H9 (cell line): ENCODE measurements at regions not wholly inside any gene's neighbourhood (a gene's known extent, or its start where the extent isn't known, plus 50 kb on each side); places are given as distances from the start of the nearest gene placed in this dataset.

Source experiments
- DNase-seq: peaks from one replicate; pipeline ENCODE4 v3.0.0-alpha.2; 2017
- H2AFZ ChIP-seq: one replicate; pipeline ENCODE4 v1.6.1; 2013; ENCODE audit warnings: mild to moderate bottlenecking, low read length, control low read depth, moderate library complexity
- H2AK5ac ChIP-seq: 2 replicates; pipeline ENCODE4 v1.6.1; 2013; ENCODE audit warnings: low read length, control low read depth, mixed read lengths; ENCODE audit not compliant: insufficient read length
- H2BK120ac ChIP-seq: one replicate; pipeline ENCODE4 v1.6.1; 2013; ENCODE audit warnings: low read depth, mild to moderate bottlenecking, low read length, control low read depth, inconsistent platforms; ENCODE audit not compliant: poor library complexity, severe bottlenecking
- H2BK12ac ChIP-seq: 2 replicates; pipeline ENCODE4 v1.6.1; 2013; ENCODE audit warnings: low read length, control low read depth, mixed read lengths, low read depth; ENCODE audit not compliant: insufficient read length
- H2BK15ac ChIP-seq: 2 replicates; pipeline ENCODE4 v1.6.1; 2013; ENCODE audit warnings: low read depth, low read length, control low read depth
- H2BK20ac ChIP-seq: one replicate; pipeline ENCODE4 v1.6.1; 2013; ENCODE audit warnings: low read depth, mild to moderate bottlenecking, low read length, control low read depth, inconsistent platforms; ENCODE audit not compliant: poor library complexity, severe bottlenecking
- H2BK5ac ChIP-seq: 2 replicates; pipeline ENCODE4 v1.6.1; 2013; ENCODE audit warnings: low read length, control low read depth, mixed read lengths; ENCODE audit not compliant: insufficient read length
- H3K14ac ChIP-seq: 2 replicates; pipeline ENCODE4 v1.6.1; 2013; ENCODE audit warnings: low read length, control low read depth; ENCODE audit not compliant: insufficient read depth
- H3K18ac ChIP-seq: 2 replicates; pipeline ENCODE4 v1.6.1; 2013; ENCODE audit warnings: low read depth, mild to moderate bottlenecking, mixed read lengths, low read length, control low read depth; ENCODE audit not compliant: insufficient read length
- H3K23ac ChIP-seq: 2 replicates; pipeline ENCODE4 v1.6.1; 2013; ENCODE audit warnings: low read length, control low read depth, mixed read lengths, low read depth; ENCODE audit not compliant: insufficient read length
- H3K23me2 ChIP-seq: 2 replicates; pipeline ENCODE4 v1.6.1; 2013; ENCODE audit warnings: low read depth, mild to moderate bottlenecking, mixed read lengths, low read length, control low read depth; ENCODE audit not compliant: insufficient read length, poor library complexity, severe bottlenecking
- H3K27ac ChIP-seq: 2 replicates; pipeline ENCODE4 v1.5.1; 2013; ENCODE audit warnings: low read length, control low read depth, mixed read lengths, low read depth; ENCODE audit not compliant: insufficient read length
- H3K27me3 ChIP-seq: 2 replicates; pipeline ENCODE4 v1.6.1; 2013; ENCODE audit warnings: low read length, control low read depth, inconsistent platforms; ENCODE audit not compliant: insufficient read depth
- H3K4ac ChIP-seq: 2 replicates; pipeline ENCODE4 v1.6.1; 2013; ENCODE audit warnings: low read depth, mild to moderate bottlenecking, control low read depth, inconsistent platforms, low read length, moderate library complexity
- H3K4me1 ChIP-seq: 2 replicates; pipeline ENCODE4 v1.6.1; 2013; ENCODE audit warnings: low read length, control low read depth, inconsistent platforms; ENCODE audit not compliant: insufficient read depth
- H3K4me2 ChIP-seq: 2 replicates; pipeline ENCODE4 v1.6.1; 2013; ENCODE audit warnings: low read length, control low read depth, mixed read lengths; ENCODE audit not compliant: insufficient read length, insufficient read depth
- H3K56ac ChIP-seq: 2 replicates; pipeline ENCODE4 v1.6.1; 2013; ENCODE audit warnings: low read depth, mild to moderate bottlenecking, mixed read lengths, low read length, control low read depth; ENCODE audit not compliant: insufficient read length
- H3K79me1 ChIP-seq: 2 replicates; pipeline ENCODE4 v1.6.1; 2013; ENCODE audit warnings: low read depth, mild to moderate bottlenecking, moderate library complexity, low read length, control low read depth, inconsistent platforms; ENCODE audit not compliant: insufficient read depth, poor library complexity, severe bottlenecking
- H3K79me2 ChIP-seq: 2 replicates; pipeline ENCODE4 v1.6.1; 2013; ENCODE audit warnings: low read length, control low read depth, inconsistent platforms; ENCODE audit not compliant: insufficient read depth
- H3K9ac ChIP-seq: 2 replicates; pipeline ENCODE4 v1.6.1; 2013; ENCODE audit warnings: low read length, control low read depth, mixed read lengths; ENCODE audit not compliant: insufficient read length; ENCODE audit errors: extremely low read depth
- H3K9me3 ChIP-seq: one replicate; pipeline ENCODE4 v1.6.1; 2013; ENCODE audit warnings: low read depth, low read length, inconsistent platforms; ENCODE audit not compliant: control insufficient read depth
- H3T11ph ChIP-seq: one replicate; pipeline ENCODE4 v1.6.1; 2013; ENCODE audit warnings: mild to moderate bottlenecking, low read length, control low read depth, inconsistent platforms
- H4K20me1 ChIP-seq: one replicate; pipeline ENCODE4 v1.6.1; 2013; ENCODE audit not compliant: control insufficient read depth, insufficient read length, insufficient read depth
- H4K5ac ChIP-seq: 2 replicates; pipeline ENCODE4 v1.6.1; 2013; ENCODE audit warnings: low read depth, mild to moderate bottlenecking, mixed read lengths, low read length, control low read depth; ENCODE audit not compliant: insufficient read length
- H4K8ac ChIP-seq: replicated peaks from 2 replicates; pipeline ENCODE4 v1.6.1; 2013; ENCODE audit warnings: low read length, control low read depth, mixed read lengths, low read depth; ENCODE audit not compliant: insufficient read length
- H4K91ac ChIP-seq: 2 replicates; pipeline ENCODE4 v1.6.1; 2013; ENCODE audit warnings: low read depth, mild to moderate bottlenecking, moderate library complexity, mixed read lengths, low read length, control low read depth; ENCODE audit not compliant: insufficient read length
- H3K27ac Mint-ChIP-seq, 3 experiments: 2 replicates in 2 of 3; 3 replicates in 1 of 3; pipeline ENCODE4 v1.8.0; 2020 to 2021; ENCODE audit warnings: mixed read lengths in 3 of 3, mild to moderate bottlenecking in 1 of 3, moderate library complexity in 1 of 3
- H3K27me3 Mint-ChIP-seq: 2 replicates; pipeline ENCODE4 v1.8.0; 2021; ENCODE audit warnings: low read depth, mild to moderate bottlenecking, moderate library complexity, mixed read lengths
- H3K36me3 Mint-ChIP-seq, 3 experiments: 2 replicates in 2 of 3; 3 replicates in 1 of 3; pipeline ENCODE4 v1.8.0; 2020 to 2021; ENCODE audit warnings: low read depth in 3 of 3, mixed read lengths in 3 of 3; ENCODE audit not compliant: insufficient read depth in 1 of 3
- H3K4me1 Mint-ChIP-seq, 2 experiments: 2 replicates each; pipeline ENCODE4 v1.8.0; 2020; ENCODE audit warnings: mixed read lengths in 2 of 2
- H3K4me3 Mint-ChIP-seq, 2 experiments: 2 replicates in 1 of 2; 3 replicates in 1 of 2; pipeline ENCODE4 v1.8.0; 2020 to 2021; ENCODE audit warnings: mild to moderate bottlenecking in 2 of 2, mixed read lengths in 2 of 2, moderate library complexity in 1 of 2
- H3K9me3 Mint-ChIP-seq, 2 experiments: 2 replicates in 1 of 2; 3 replicates in 1 of 2; pipeline ENCODE4 v1.8.0; 2020; ENCODE audit warnings: mild to moderate bottlenecking in 2 of 2, mixed read lengths in 2 of 2, moderate library complexity in 1 of 2
- WGBS: extraction: QIAGEN DNeasy Blood & Tissue Kit; methylation state at CpG from one replicate; pipeline ENCODE4 v1.1.7; 2013; ENCODE audit warnings: missing lambda C conversion rate, low lambda C conversion rate, mixed read lengths; ENCODE audit not compliant: insufficient read length; ENCODE audit errors: extremely low coverage; 5-methylcytosine and 5-hydroxymethylcytosine counted together
- TF ChIP-seq, protein P1 (sequence below): fragments of 200-600 bp; sonication (generic); conservative IDR thresholded peaks from 3 replicates; pipeline ENCODE4 v1.8.0; 2021; ENCODE audit warnings: antibody characterized with exemption, mild to moderate bottlenecking

- H2BK12ac ChIP-seq = no peak overlapping the region
- H3K9ac ChIP-seq = peak overlapping the region; percentile 37
- H3T11ph ChIP-seq = no peak overlapping the region
- H3K23me2 ChIP-seq = no peaks in the 10 kb centered on the region
- TF ChIP-seq, protein P1, sequence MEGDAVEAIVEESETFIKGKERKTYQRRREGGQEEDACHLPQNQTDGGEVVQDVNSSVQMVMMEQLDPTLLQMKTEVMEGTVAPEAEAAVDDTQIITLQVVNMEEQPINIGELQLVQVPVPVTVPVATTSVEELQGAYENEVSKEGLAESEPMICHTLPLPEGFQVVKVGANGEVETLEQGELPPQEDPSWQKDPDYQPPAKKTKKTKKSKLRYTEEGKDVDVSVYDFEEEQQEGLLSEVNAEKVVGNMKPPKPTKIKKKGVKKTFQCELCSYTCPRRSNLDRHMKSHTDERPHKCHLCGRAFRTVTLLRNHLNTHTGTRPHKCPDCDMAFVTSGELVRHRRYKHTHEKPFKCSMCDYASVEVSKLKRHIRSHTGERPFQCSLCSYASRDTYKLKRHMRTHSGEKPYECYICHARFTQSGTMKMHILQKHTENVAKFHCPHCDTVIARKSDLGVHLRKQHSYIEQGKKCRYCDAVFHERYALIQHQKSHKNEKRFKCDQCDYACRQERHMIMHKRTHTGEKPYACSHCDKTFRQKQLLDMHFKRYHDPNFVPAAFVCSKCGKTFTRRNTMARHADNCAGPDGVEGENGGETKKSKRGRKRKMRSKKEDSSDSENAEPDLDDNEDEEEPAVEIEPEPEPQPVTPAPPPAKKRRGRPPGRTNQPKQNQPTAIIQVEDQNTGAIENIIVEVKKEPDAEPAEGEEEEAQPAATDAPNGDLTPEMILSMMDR = no peak
- H3K14ac ChIP-seq = no peak overlapping the region
- peak overlapping the region; percentile 38 for H3K4me2 ChIP-seq
- Mint-ChIP-seq H3K4me3 (no peak overlapping the region), H3K4me1 (peaks cover 16 to 18% of the 10 kb centered on the region in 2 experiments), H3K9me3 (no peaks in the 10 kb centered on the region), H3K36me3 (peaks cover 0 to 5% (median 5%) of the 10 kb centered on the region in 3 experiments; a peak in 5 of 7 replicates), H3K27ac (peak overlapping the region; percentile 58 to 96 (median 62); a peak in 6 of 7 replicates), H3K27me3 (no peaks in the 10 kb centered on the region)
- no peak overlapping the region for H2BK5ac ChIP-seq
- no peak overlapping the region for H3K56ac ChIP-seq
- H3K27me3 ChIP-seq = no peaks in the 10 kb centered on the region
- no peak overlapping the region for H2BK15ac ChIP-seq
- no peak overlapping the region for H3K4ac ChIP-seq
- no peaks in the 10 kb centered on the region for H3K9me3 ChIP-seq
- H2AK5ac ChIP-seq = no peak overlapping the region
- H4K20me1 ChIP-seq = no peaks in the 10 kb centered on the region
- peak overlapping the region; percentile 75 for H3K27ac ChIP-seq
- H4K91ac ChIP-seq = no peak overlapping the region
- no peak overlapping the region for H2BK120ac ChIP-seq
- no peak overlapping the region for H3K18ac ChIP-seq
- no peak overlapping the region for H4K5ac ChIP-seq
- H3K4me1 ChIP-seq = peaks cover 9% of the 10 kb centered on the region; the same call in 1 of the 2 replicates
- no peak overlapping the region for H4K8ac ChIP-seq
- H3K23ac ChIP-seq = no peak overlapping the region
- WGBS = no CpG with 5 or more reads among the region's 7 CpGs
- peak overlapping the region; percentile 88 for H2AFZ ChIP-seq
- H3K79me2 ChIP-seq = no peaks in the 10 kb centered on the region
- no peak for DNase-seq
- no peak overlapping the region for H2BK20ac ChIP-seq
- no peaks in the 10 kb centered on the region for H3K79me1 ChIP-seq
These were observed 587.5 kb upstream of the ADGRL2 start for GRCh38 chr1:81213279-81213678.
